Hematopoietic multipotent progenitor cell treated with erythropoietin and hydrocortisone succinate and interleukin-3 and kit ligand, for 6 days (in vitro differentiated cells): ENCODE measurements at regions not wholly inside any gene's neighbourhood (a gene's known extent, or its start where the extent isn't known, plus 50 kb on each side); places are given as distances from the start of the nearest gene placed in this dataset.
"Not testable (repeated sequence)": the region's sequence is repeated elsewhere in the genome, so short reads cannot be mapped to it uniquely, and the experiment has no call there.

ENCODE experiments used
- DNase-seq: peaks from one replicate; pipeline ENCODE4 v3.0.0-alpha.2; 2015

- no peak for DNase-seq
These were observed 304.3 kb upstream of the CTNND2 start for GRCh38 chr5:12208366-12209100.

- DNase-seq = no peak
These were observed 300.5 kb upstream of the CTNND2 start for GRCh38 chr5:12204761-12205160.

- no peak for DNase-seq
These were observed 289.3 kb upstream of the CTNND2 start for GRCh38 chr5:12193536-12193935.

GRCh38 chr5:12183003-12183402, 278.8 kb upstream of the CTNND2 start:
- DNase-seq = no peak

GRCh38 chr5:12177851-12178250, 273.6 kb upstream of the CTNND2 start:
- no peak for DNase-seq

GRCh38 chr5:12177225-12177624, 273.0 kb upstream of the CTNND2 start:
- no peak for DNase-seq

- DNase-seq = no peak
These were observed 271.8 kb upstream of the CTNND2 start for GRCh38 chr5:12175914-12176585.

- no peak for DNase-seq
These were observed 270.5 kb upstream of the CTNND2 start for GRCh38 chr5:12174734-12175133.

GRCh38 chr5:12169536-12169935, 265.3 kb upstream of the CTNND2 start:
- no peak for DNase-seq

- DNase-seq = no peak
These were observed 258.6 kb upstream of the CTNND2 start for GRCh38 chr5:12162863-12163262.

GRCh38 chr5:12147513-12147912, 243.3 kb upstream of the CTNND2 start:
- no peak for DNase-seq

GRCh38 chr5:12141496-12141895, 237.2 kb upstream of the CTNND2 start:
- no peak for DNase-seq

- DNase-seq = no peak
These were observed 229.3 kb upstream of the CTNND2 start for GRCh38 chr5:12133520-12133919.

- not testable (repeated sequence) for DNase-seq
These were observed 226.8 kb upstream of the CTNND2 start for GRCh38 chr5:12131020-12131419.

- DNase-seq = no peak
These were observed 221.6 kb upstream of the CTNND2 start for GRCh38 chr5:12125895-12126294.

- no peak for DNase-seq
These were observed 215.4 kb upstream of the CTNND2 start for GRCh38 chr5:12119657-12120056.

GRCh38 chr5:12114075-12114474, 209.8 kb upstream of the CTNND2 start:
- no peak for DNase-seq

GRCh38 chr5:12113062-12113461, 208.8 kb upstream of the CTNND2 start:
- no peak for DNase-seq

GRCh38 chr5:12111261-12111660, 207.0 kb upstream of the CTNND2 start:
- DNase-seq = no peak

- no peak for DNase-seq
These were observed 206.4 kb upstream of the CTNND2 start for GRCh38 chr5:12110629-12111028.

- no peak for DNase-seq
These were observed 204.9 kb upstream of the CTNND2 start for GRCh38 chr5:12109075-12109688.

- DNase-seq = no peak
These were observed 197.9 kb upstream of the CTNND2 start for GRCh38 chr5:12102151-12102550.

GRCh38 chr5:12100542-12100941, 196.3 kb upstream of the CTNND2 start:
- no peak for DNase-seq

GRCh38 chr5:12099296-12099695, 195.1 kb upstream of the CTNND2 start:
- no peak for DNase-seq
